PFSK-1 (cell line): ENCODE measurements at regions not wholly inside any gene's neighbourhood (a gene's known extent, or its start where the extent isn't known, plus 50 kb on each side); places are given as distances from the start of the nearest gene placed in this dataset.

Experiments used
- FOXP2 ChIP-seq: optimal IDR thresholded peaks from 2 replicates; pipeline ENCODE3; 2011; ENCODE audit warnings: borderline replicate concordance, control low read depth, inconsistent platforms; ENCODE audit not compliant: insufficient read depth; ENCODE audit errors: extremely low read length, extremely low read depth
- POLR2AphosphoS5 ChIP-seq: IDR thresholded peaks from 2 replicates; pipeline ENCODE4 v1.6.1; 2012; ENCODE audit warnings: low read depth, mild to moderate bottlenecking, control low read depth, low read length, moderate library complexity
- REST ChIP-seq, 2 experiments: IDR thresholded peaks; 2 replicates each; pipeline versions ENCODE4 v1.6.1 to v1.8.0; 2011 to 2012; ENCODE audit warnings: low read depth in 2 of 2, low read length in 2 of 2, control low read depth in 1 of 2, inconsistent platforms in 1 of 2, mild to moderate bottlenecking in 1 of 2, moderate library complexity in 1 of 2; ENCODE audit not compliant: insufficient read depth in 1 of 2
- SIN3A ChIP-seq: IDR thresholded peaks from 2 replicates; pipeline ENCODE4 v1.6.1; 2012; ENCODE audit warnings: mild to moderate bottlenecking, low read length, moderate library complexity, borderline replicate concordance; ENCODE audit not compliant: insufficient read depth
- TAF1 ChIP-seq: IDR thresholded peaks from 2 replicates; pipeline ENCODE4 v1.6.1; 2012; ENCODE audit warnings: low read length, control low read depth, borderline replicate concordance; ENCODE audit not compliant: insufficient read depth

DNA sequence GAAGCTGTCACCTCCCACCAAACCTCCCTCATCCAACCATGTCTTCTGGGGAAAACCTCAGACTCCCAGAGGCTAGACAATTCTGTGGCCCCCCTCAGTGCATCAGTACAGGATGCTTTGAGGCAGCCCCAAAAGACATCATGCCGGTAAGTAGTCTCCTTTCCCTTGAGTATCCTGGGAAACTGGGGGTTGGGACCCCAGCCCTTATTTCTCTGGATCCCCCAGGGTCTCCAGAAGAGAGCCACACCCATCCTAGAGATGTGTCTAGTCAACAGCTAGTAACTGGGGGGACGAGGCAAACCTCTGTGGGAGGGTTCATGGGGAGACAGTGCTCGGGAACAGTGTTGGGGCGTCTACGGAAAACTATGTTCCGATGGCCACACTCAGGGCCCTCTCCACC, 974.2 kb upstream of the TMEM132C start:
- no peak for TF ChIP-seq POLR2AphosphoS5
- TF ChIP-seq TAF1 = no peak
- no peak for TF ChIP-seq REST (IDR thresholded peaks at IDR 0.05; ENCODE audit: insufficient read depth in 1 of 2, low read depth in 2 of 2, low read length in 2 of 2)
- no peak for TF ChIP-seq SIN3A
- TF ChIP-seq FOXP2 = no peak
